ENCODE measurements at regions not wholly inside any gene's neighbourhood (a gene's known extent, or its start where the extent isn't known, plus 50 kb on each side); places are given as distances from the start of the nearest gene placed in this dataset.

DNA sequence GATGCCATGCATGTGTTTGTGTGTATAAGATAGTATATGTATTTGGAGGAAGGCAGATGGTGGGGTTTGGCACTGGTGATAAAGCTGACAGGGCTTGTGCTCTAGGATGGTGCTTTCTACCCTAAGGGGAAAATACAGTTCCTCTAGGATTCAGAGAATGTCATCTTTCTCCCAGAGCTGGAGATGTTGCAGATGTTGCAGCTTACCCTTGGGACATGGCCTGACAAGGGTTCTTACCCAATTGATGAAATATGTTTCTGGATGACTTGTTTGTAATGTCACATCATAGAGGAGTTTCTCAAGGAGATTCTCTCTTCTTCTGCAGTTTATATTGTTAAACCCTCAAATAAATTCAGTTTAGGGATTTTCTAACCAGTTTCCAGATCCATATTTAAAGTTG lies 52.5 kb upstream of the PITX2 start:
- Histone ChIP-seq H3K9me3 (ENCODE audit: control insufficient read depth, insufficient read depth, low read length) (no peaks in the 10 kb centered on the region), H3K27me3 (ENCODE audit: control insufficient read depth, insufficient read depth, low read length) (no peaks in the 10 kb centered on the region), H3K4me1 (ENCODE audit: control insufficient read depth, insufficient read depth, low read length) (no peaks in the 10 kb centered on the region), H3K27ac (ENCODE audit: low read length) (no peak overlapping the region), H3K4me3 (ENCODE audit: low read length) (no peak overlapping the region), H3K36me3 (ENCODE audit: control insufficient read depth, insufficient read depth, low read length) (no peaks in the 10 kb centered on the region)
- DNase-seq (ENCODE audit: low read depth, low spot score) = no peak

DNA sequence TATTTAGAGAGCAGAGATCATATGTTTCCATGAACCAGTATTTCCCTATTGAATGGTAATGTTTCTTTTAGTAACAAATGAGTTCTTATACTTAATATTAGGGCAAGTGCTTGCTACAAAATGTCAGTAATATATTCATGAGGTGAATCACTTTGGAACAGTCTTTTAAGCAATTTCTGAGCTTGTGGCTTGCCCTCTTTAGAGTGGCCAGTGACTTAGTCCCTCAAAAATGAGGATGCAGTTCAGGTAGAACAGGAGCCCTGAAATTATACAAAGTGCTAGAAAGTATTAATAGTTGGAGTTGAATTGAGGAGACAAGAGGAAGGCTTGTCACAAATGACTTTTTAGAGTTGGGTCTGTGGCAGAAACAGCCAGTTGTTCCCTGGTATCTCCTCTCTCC lies 53.4 kb upstream of the PITX2 start:
- no peaks in the 10 kb centered on the region for H3K4me1 ChIP-seq (ENCODE audit: control insufficient read depth, insufficient read depth, low read length)
- no peak overlapping the region for H3K27ac ChIP-seq (ENCODE audit: low read length)
- no peaks in the 10 kb centered on the region for H3K27me3 ChIP-seq (ENCODE audit: control insufficient read depth, insufficient read depth, low read length)
- no peak overlapping the region for H3K4me3 ChIP-seq (ENCODE audit: low read length)
- H3K9me3 ChIP-seq (ENCODE audit: control insufficient read depth, insufficient read depth, low read length) = no peaks in the 10 kb centered on the region
- DNase-seq (ENCODE audit: low read depth, low spot score) = no peak
- no peaks in the 10 kb centered on the region for H3K36me3 ChIP-seq (ENCODE audit: control insufficient read depth, insufficient read depth, low read length)

DNA sequence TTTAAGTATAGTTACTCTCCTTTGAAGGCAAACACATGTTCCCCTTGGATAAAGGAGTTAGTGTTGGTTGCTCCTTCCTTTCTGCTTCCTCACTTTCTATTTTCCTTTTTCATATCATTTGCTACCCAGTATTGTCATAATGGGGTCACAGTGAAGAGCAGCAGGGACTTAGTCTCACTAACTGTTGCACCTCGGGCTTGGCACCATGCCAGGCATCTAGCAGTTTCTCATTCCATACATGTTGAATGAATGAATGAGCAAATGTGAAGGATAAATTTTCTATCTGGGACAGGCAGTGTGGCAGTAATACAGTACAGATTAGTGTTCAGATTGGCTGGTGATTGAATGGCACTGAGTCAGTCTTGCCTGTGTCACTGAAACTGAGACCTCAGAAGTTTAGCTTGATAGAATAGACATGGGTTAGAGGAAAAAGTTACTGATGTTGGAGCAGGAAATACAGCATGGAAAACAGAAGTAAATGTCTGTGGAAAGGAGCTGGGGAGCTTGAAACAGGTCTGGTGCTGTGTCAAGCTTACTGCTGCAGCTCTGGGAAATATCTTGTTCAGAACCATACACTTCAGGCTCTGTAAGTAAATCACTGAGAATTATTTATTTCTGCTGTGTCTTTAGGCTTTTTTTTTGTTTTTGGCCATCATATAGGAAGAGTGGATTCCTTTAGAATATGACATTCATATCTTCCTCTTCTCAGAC lies 55.8 kb upstream of the PITX2 start:
- DNase-seq (ENCODE audit: low read depth, low spot score) = no peak
- Histone ChIP-seq H3K9me3 (ENCODE audit: control insufficient read depth, insufficient read depth, low read length) (no peaks in the 10 kb centered on the region), H3K4me3 (ENCODE audit: low read length) (no peak overlapping the region), H3K27ac (ENCODE audit: low read length) (no peak overlapping the region), H3K4me1 (ENCODE audit: control insufficient read depth, insufficient read depth, low read length) (no peaks in the 10 kb centered on the region), H3K27me3 (ENCODE audit: control insufficient read depth, insufficient read depth, low read length) (no peaks in the 10 kb centered on the region), H3K36me3 (ENCODE audit: control insufficient read depth, insufficient read depth, low read length) (no peaks in the 10 kb centered on the region)
- WGBS (ENCODE audit: insufficient coverage, insufficient read length) = no CpG with 5 or more reads among the region's 1 CpG

DNA sequence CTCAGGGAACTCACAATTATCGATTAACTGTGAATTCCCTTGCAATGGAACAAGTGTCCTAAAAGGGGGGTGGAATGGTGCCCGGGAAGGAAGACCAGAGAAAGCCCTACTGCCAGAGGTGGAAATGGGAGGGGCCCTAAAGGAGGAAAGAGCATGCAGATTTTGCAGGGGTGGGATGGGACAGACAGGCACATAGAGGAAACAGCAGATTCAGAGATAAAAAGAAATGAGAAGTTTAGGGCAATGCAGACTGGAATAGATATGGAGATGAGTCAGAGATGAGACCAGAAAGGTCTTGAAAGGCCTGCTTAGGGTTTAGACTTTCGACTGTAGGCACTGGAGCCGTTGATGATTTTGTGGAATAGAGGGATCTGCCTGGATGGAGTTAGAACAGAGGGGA lies 57.4 kb upstream of the PITX2 start:
- Histone ChIP-seq H3K4me3 (ENCODE audit: low read length) (no peak overlapping the region), H3K36me3 (ENCODE audit: control insufficient read depth, insufficient read depth, low read length) (no peaks in the 10 kb centered on the region), H3K9me3 (ENCODE audit: control insufficient read depth, insufficient read depth, low read length) (no peaks in the 10 kb centered on the region), H3K4me1 (ENCODE audit: control insufficient read depth, insufficient read depth, low read length) (no peaks in the 10 kb centered on the region), H3K27ac (ENCODE audit: low read length) (no peak overlapping the region), H3K27me3 (ENCODE audit: control insufficient read depth, insufficient read depth, low read length) (no peaks in the 10 kb centered on the region)
- no peak for DNase-seq (ENCODE audit: low read depth, low spot score)
- no CpG with 5 or more reads among the region's 4 CpGs for WGBS (ENCODE audit: insufficient coverage, insufficient read length)

DNA sequence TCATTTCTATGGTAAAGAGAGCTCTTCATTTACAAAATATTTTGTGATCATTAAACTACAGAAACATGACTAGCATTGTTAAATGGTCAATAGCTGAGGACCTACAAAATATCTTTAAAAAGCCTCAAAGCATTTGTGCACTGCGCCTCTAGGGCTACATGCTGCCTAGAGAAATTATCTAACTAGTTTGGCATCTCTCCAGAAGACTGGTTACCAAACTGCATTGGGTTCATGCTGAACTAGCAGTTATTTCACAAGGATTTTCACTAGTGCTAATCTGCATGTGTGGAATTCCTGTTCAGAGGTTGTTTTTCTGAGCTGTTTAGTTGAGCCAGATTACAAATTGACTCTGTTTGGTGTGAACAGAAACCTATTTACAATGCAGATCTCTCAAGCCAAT lies 58.5 kb upstream of the PITX2 start:
- H3K4me3 ChIP-seq (ENCODE audit: low read length) = no peak overlapping the region
- no peaks in the 10 kb centered on the region for H3K27me3 ChIP-seq (ENCODE audit: control insufficient read depth, insufficient read depth, low read length)
- WGBS (ENCODE audit: insufficient coverage, insufficient read length) = no CpG with 5 or more reads among the region's 1 CpG
- no peaks in the 10 kb centered on the region for H3K36me3 ChIP-seq (ENCODE audit: control insufficient read depth, insufficient read depth, low read length)
- no peaks in the 10 kb centered on the region for H3K9me3 ChIP-seq (ENCODE audit: control insufficient read depth, insufficient read depth, low read length)
- no peaks in the 10 kb centered on the region for H3K4me1 ChIP-seq (ENCODE audit: control insufficient read depth, insufficient read depth, low read length)
- no peak overlapping the region for H3K27ac ChIP-seq (ENCODE audit: low read length)
- DNase-seq (ENCODE audit: low read depth, low spot score) = no peak

DNA sequence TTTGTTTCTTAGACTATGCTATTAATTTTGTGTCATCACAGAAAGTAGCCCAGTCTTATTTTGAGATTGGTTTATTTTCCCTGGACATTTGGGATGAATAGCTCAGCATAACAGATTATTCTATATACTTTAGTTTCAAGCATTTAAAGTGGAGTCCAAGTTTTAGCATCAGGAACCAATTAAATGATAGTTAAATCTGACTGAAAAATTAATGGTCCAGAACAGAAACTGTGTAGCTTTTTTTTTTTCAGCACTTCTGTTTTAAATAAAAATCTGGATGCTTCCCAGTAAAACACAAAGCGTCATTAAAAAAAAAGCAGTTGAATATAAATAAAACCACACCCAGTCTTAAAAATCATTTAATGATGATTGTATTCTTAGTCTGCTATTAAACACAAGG lies 59.4 kb upstream of the PITX2 start:
- H3K27me3 ChIP-seq (ENCODE audit: control insufficient read depth, insufficient read depth, low read length) = no peaks in the 10 kb centered on the region
- H3K9me3 ChIP-seq (ENCODE audit: control insufficient read depth, insufficient read depth, low read length) = no peaks in the 10 kb centered on the region
- no peaks in the 10 kb centered on the region for H3K36me3 ChIP-seq (ENCODE audit: control insufficient read depth, insufficient read depth, low read length)
- no peak for DNase-seq (ENCODE audit: low read depth, low spot score)
- no peak overlapping the region for H3K4me3 ChIP-seq (ENCODE audit: low read length)
- H3K27ac ChIP-seq (ENCODE audit: low read length) = no peak overlapping the region
- H3K4me1 ChIP-seq (ENCODE audit: control insufficient read depth, insufficient read depth, low read length) = no peaks in the 10 kb centered on the region
- WGBS (ENCODE audit: insufficient coverage, insufficient read length) = no CpG with 5 or more reads among the region's 1 CpG

DNA sequence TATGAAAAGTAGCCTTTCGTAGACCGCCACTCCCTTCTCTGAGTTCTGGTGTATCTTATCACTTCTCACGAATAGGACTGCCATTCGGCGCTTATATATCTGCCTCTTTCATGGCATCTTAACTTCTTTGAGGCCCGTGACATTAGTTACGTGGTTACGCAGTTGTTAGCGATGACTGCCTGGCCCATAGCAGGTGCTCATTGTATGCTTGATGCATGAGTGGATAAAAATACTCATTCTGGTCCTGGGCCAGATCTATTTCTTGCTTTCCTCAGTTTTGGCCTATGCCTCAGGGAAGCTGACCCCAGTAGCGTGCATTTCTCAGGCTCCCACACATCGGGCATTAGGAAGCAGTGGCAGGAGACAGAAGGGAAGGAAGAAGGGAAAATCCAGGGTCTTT lies 60.7 kb upstream of the PITX2 start:
- no CpG with 5 or more reads among the region's 11 CpGs for WGBS (ENCODE audit: insufficient coverage, insufficient read length)

DNA sequence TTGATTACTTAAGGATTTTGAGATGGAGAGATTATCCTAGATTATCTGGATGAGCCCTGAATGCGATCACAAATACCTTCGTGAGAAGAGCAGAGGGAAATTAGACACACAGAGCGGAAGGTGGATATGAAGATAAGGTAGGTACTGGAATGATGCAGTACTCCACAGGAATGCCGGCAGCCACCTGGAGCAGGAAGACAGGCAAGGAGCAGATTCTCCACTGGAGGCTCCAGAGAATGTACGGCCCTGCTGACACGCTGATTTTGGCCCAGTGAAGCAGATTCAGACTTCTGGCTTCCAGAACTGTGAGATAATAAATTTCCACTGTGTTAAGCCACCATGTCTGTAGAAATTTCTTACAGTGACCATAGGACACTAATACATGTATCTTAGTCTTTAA lies 79.4 kb upstream of the PITX2 start:
- Histone ChIP-seq H3K27me3 (ENCODE audit: control insufficient read depth, insufficient read depth, low read length) (no peaks in the 10 kb centered on the region), H3K27ac (ENCODE audit: low read length) (no peak overlapping the region), H3K4me3 (ENCODE audit: low read length) (no peak overlapping the region), H3K9me3 (ENCODE audit: control insufficient read depth, insufficient read depth, low read length) (no peaks in the 10 kb centered on the region), H3K4me1 (ENCODE audit: control insufficient read depth, insufficient read depth, low read length) (no peaks in the 10 kb centered on the region), H3K36me3 (ENCODE audit: control insufficient read depth, insufficient read depth, low read length) (no peaks in the 10 kb centered on the region)
- DNase-seq (ENCODE audit: low read depth, low spot score) = no peak
- WGBS (ENCODE audit: insufficient coverage, insufficient read length) = no CpG with 5 or more reads among the region's 6 CpGs

More for the DNA sequence above, 60.7 kb upstream of the PITX2 start:
- Histone ChIP-seq H3K4me1 (ENCODE audit: control insufficient read depth, insufficient read depth, low read length) (no peaks in the 10 kb centered on the region), H3K27me3 (ENCODE audit: control insufficient read depth, insufficient read depth, low read length) (no peaks in the 10 kb centered on the region), H3K36me3 (ENCODE audit: control insufficient read depth, insufficient read depth, low read length) (no peaks in the 10 kb centered on the region), H3K27ac (ENCODE audit: low read length) (no peak overlapping the region), H3K9me3 (ENCODE audit: control insufficient read depth, insufficient read depth, low read length) (no peaks in the 10 kb centered on the region), H3K4me3 (ENCODE audit: low read length) (no peak overlapping the region)
- DNase-seq (ENCODE audit: low read depth, low spot score) = no peak

DNA sequence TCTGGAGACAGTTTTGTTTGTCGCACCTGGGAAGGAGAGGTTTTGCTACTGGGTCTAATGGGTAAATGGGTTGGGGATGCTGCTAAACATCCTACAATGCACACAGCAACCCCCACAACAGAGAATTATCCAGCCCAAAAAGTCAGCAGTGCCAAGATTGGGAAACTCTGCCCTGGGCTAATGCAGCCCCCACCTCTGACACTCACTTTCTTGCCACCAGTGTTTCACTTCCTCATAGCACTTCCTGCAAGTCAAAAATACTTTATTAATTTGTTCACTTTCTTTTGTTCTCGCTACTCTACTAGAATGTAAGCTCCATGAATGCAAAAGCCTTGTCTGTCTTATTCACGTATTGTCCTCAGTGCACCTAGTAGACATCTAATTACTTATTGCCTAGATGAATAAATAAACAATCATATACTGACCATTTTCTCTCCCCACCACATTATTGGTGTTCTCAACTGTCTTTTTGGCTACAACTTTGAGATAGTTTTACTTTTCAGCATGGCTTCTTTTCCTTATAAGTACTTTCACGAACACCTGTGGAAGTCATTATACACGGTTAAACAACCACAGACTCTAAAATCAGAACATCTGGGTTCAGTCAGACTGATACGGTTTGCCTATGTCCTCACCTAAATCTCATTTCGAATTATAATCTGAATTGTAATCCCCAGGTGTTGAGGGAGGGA lies 82.0 kb upstream of the PITX2 start:
- no peaks in the 10 kb centered on the region for H3K36me3 ChIP-seq (ENCODE audit: control insufficient read depth, insufficient read depth, low read length)
- H3K4me1 ChIP-seq (ENCODE audit: control insufficient read depth, insufficient read depth, low read length) = no peaks in the 10 kb centered on the region
- WGBS (ENCODE audit: insufficient coverage, insufficient read length) = no CpG with 5 or more reads among the region's 7 CpGs
- H3K27ac ChIP-seq (ENCODE audit: low read length) = no peak overlapping the region
- H3K9me3 ChIP-seq (ENCODE audit: control insufficient read depth, insufficient read depth, low read length) = no peaks in the 10 kb centered on the region
- no peak for DNase-seq (ENCODE audit: low read depth, low spot score)
- no peaks in the 10 kb centered on the region for H3K27me3 ChIP-seq (ENCODE audit: control insufficient read depth, insufficient read depth, low read length)
- no peak overlapping the region for H3K4me3 ChIP-seq (ENCODE audit: low read length)

DNA sequence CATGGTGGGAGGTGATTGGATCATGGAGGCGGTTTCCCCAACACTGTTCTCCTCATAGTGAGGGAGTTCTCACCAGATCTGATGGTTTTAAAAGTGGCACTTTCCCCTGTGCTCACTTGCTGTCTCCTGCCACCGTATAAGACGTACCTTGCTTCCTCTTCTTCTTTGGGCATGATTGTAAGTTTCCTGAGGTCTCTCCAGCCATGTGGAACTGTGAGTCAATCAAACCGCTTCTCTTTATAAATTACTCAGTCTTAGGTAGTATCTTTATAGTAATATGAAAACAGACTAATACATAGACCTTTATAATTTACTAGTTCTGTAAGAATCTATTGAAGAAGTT lies 82.5 kb upstream of the PITX2 start:
- H3K36me3 ChIP-seq (ENCODE audit: control insufficient read depth, insufficient read depth, low read length) = no peaks in the 10 kb centered on the region
- no peak overlapping the region for H3K27ac ChIP-seq (ENCODE audit: low read length)
- no peak for DNase-seq (ENCODE audit: low read depth, low spot score)

DNA sequence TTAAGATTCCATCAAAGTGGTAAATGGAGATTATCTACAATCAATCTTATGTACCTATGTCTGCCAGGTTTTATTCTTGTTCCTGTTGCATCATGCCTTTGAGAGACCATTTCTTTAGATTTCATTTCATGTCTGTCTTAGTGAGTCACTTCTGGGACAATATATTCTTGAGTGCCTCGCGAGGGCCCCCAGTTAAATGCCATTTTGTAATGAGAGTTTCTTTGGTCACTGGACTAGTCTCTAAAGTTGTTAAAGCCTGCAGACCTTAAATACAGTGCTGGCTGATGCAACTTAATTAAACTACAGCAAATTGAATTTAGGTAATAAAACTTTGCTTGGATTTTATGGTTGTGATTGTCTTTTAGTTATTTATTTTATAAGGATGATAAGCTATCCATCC lies 87.2 kb upstream of the PITX2 start:
- no peak overlapping the region for H3K27ac ChIP-seq (ENCODE audit: low read length)
- no peak overlapping the region for H3K4me3 ChIP-seq (ENCODE audit: low read length)
- no peaks in the 10 kb centered on the region for H3K9me3 ChIP-seq (ENCODE audit: control insufficient read depth, insufficient read depth, low read length)
- H3K4me1 ChIP-seq (ENCODE audit: control insufficient read depth, insufficient read depth, low read length) = no peaks in the 10 kb centered on the region
- DNase-seq (ENCODE audit: low read depth, low spot score) = no peak
- WGBS (ENCODE audit: insufficient coverage, insufficient read length) = no CpG with 5 or more reads among the region's 2 CpGs
- no peaks in the 10 kb centered on the region for H3K36me3 ChIP-seq (ENCODE audit: control insufficient read depth, insufficient read depth, low read length)
- no peaks in the 10 kb centered on the region for H3K27me3 ChIP-seq (ENCODE audit: control insufficient read depth, insufficient read depth, low read length)

More for the DNA sequence above, 82.5 kb upstream of the PITX2 start:
- Histone ChIP-seq H3K27me3 (ENCODE audit: control insufficient read depth, insufficient read depth, low read length) (no peaks in the 10 kb centered on the region), H3K4me3 (ENCODE audit: low read length) (no peak overlapping the region), H3K4me1 (ENCODE audit: control insufficient read depth, insufficient read depth, low read length) (no peaks in the 10 kb centered on the region), H3K9me3 (ENCODE audit: control insufficient read depth, insufficient read depth, low read length) (no peaks in the 10 kb centered on the region)
- no CpG with 5 or more reads among the region's 4 CpGs for WGBS (ENCODE audit: insufficient coverage, insufficient read length)

All from iPS DF 6.9 (cell line).